HCT116 (cell line): ENCODE measurements at regions not wholly inside any gene's neighbourhood (a gene's known extent, or its start where the extent isn't known, plus 50 kb on each side); places are given as distances from the start of the nearest gene placed in this dataset.

Experiments
- ATAC-seq: fragments of 200-7000 bp; cut with Tn5 transposase; 2 replicates; pipeline ENCODE4 v1.9.1; 2020; ENCODE audit warnings: mild to moderate bottlenecking, moderate library complexity
- BruUV-seq: library from RNA; stranded (reverse); fragments of 400-500 nt; replicated peaks from 2 replicates; lab custom pipeline; 2021; lab: Mats Ljungman, UMichigan
- CTCF ChIA-PET: fragments of 300-600 bp; sonication (Branson Sonifier 250); formaldehyde crosslinking; loops from one replicate; lab custom pipeline; 2021; ENCODE audit warnings: antibody characterized with exemption; lab: Charles Lee
- POLR2A ChIA-PET: fragments of 300-600, 350-600 bp; sonication (Branson Sonifier 250); formaldehyde crosslinking; loops from one replicate; lab custom pipeline; 2021; ENCODE audit warnings: antibody characterized with exemption; lab: Charles Lee
- RAD21 ChIA-PET, 2 experiments: fragments of 300-600 bp; sonication (Branson Sonifier 250); formaldehyde crosslinking; loops; one replicate each; lab custom pipeline; 2023; ENCODE audit warnings: low total read pairs in 2 of 2; ENCODE audit not compliant: uncharacterized antibody in 2 of 2, unreplicated experiment in 2 of 2, low non-redundant PET in 1 of 2; lab: Charles Lee
- DNase-seq: peaks from one replicate; pipeline ENCODE4 v3.0.0-alpha.2; 2010; ENCODE audit warnings: low read depth, low spot score
- H2AFZ ChIP-seq: fragments of 200-600 bp; shearing (Covaris generic), sonication (generic); 2 replicates; pipeline ENCODE4 v1.6.1; 2017; ENCODE audit warnings: low read depth, mixed run types, mixed read lengths, antibody characterized with exemption, low read length; ENCODE audit not compliant: poor library complexity, severe bottlenecking
- H3K27ac ChIP-seq: 2 replicates; pipeline ENCODE4 v1.5.1; 2012; ENCODE audit warnings: low read depth, low read length
- H3K27me3 ChIP-seq: fragments of 200-600 bp; sonication (generic); 2 replicates; pipeline ENCODE4 v1.6.1; 2016; ENCODE audit warnings: mixed run types, low read length, mixed read lengths; ENCODE audit not compliant: insufficient read depth
- H3K36me3 ChIP-seq, 2 experiments: fragments of 200-500 bp in 1 of 2; fragments of 200-600 bp in 1 of 2; sonication (Bioruptor generic) in 1 of 2; sonication (generic) in 1 of 2; 2 replicates each; pipeline versions ENCODE4 v1.5.1 to v1.6.1; 2014 to 2016; ENCODE audit warnings: low read length in 2 of 2, inconsistent platforms in 1 of 2, mixed read lengths in 1 of 2, mixed run types in 1 of 2; ENCODE audit not compliant: insufficient read depth in 2 of 2, control insufficient read depth in 1 of 2
- H3K4me1 ChIP-seq, 2 experiments: fragments of 200-600 bp in 1 of 2; sonication (generic) in 1 of 2; 2 replicates each; pipeline versions ENCODE4 v1.5.1 to v1.6.1; 2012 to 2017; ENCODE audit warnings: low read length in 2 of 2, inconsistent platforms in 1 of 2, mild to moderate bottlenecking in 1 of 2, mixed read lengths in 1 of 2, mixed run types in 1 of 2, moderate library complexity in 1 of 2; ENCODE audit not compliant: insufficient read depth in 2 of 2, control insufficient read depth in 1 of 2
- H3K4me2 ChIP-seq: fragments of 200-600 bp; sonication (generic); 2 replicates; pipeline ENCODE4 v1.6.1; 2017; ENCODE audit warnings: mixed run types, low read length, mixed read lengths
- H3K4me3 ChIP-seq, 2 experiments: fragments of 200-600 bp in 1 of 2; sonication (generic) in 1 of 2; replicated peaks in 1 of 2; 2 replicates each; pipeline ENCODE4 v1.5.1; 2011 to 2016; ENCODE audit warnings: low read length in 2 of 2, control low read depth in 1 of 2, low read depth in 1 of 2, mild to moderate bottlenecking in 1 of 2, mixed read lengths in 1 of 2, mixed run types in 1 of 2
- H3K79me2 ChIP-seq: fragments of 200-600 bp; sonication (generic); 2 replicates; pipeline ENCODE4 v1.6.1; 2017; ENCODE audit warnings: mild to moderate bottlenecking, mixed run types, low read length, moderate library complexity, mixed read lengths; ENCODE audit not compliant: insufficient read depth
- H3K9ac ChIP-seq: fragments of 200-600 bp; sonication (generic); 2 replicates; pipeline ENCODE4 v1.6.1; 2016; ENCODE audit warnings: low read length, mixed read lengths
- H3K9me2 ChIP-seq: fragments of 200-600 bp; sonication (generic), shearing (Covaris generic); 2 replicates; pipeline ENCODE4 v1.6.1; 2017; ENCODE audit warnings: mixed run types, mild to moderate bottlenecking, moderate library complexity; ENCODE audit not compliant: insufficient read depth
- H3K9me3 ChIP-seq, 2 experiments: fragments of 200-500 bp in 1 of 2; fragments of 200-600 bp in 1 of 2; sonication (Bioruptor generic) in 1 of 2; sonication (generic) in 1 of 2; 2 replicates each; pipeline ENCODE4 v1.6.1; 2014 to 2017; ENCODE audit warnings: low read length in 2 of 2, mixed read lengths in 2 of 2, inconsistent platforms in 1 of 2, low read depth in 1 of 2, mild to moderate bottlenecking in 1 of 2, mixed run types in 1 of 2, moderate library complexity in 1 of 2; ENCODE audit not compliant: control insufficient read depth in 1 of 2, insufficient read depth in 1 of 2
- H4K20me1 ChIP-seq: fragments of 200-600 bp; sonication (generic), shearing (Covaris generic); 2 replicates; pipeline ENCODE4 v1.6.1; 2017; ENCODE audit warnings: mixed run types, mild to moderate bottlenecking, moderate library complexity; ENCODE audit not compliant: insufficient read depth
- ATF3 ChIP-seq: IDR thresholded peaks from 2 replicates; pipeline ENCODE4 v1.6.1; 2012
- CBX3 ChIP-seq: IDR thresholded peaks from 2 replicates; pipeline ENCODE4 v1.6.1; 2012; ENCODE audit warnings: low read depth
- CEBPB ChIP-seq: IDR thresholded peaks from 2 replicates; pipeline ENCODE4 v1.6.1; 2012; ENCODE audit warnings: low read depth
- CTCF ChIP-seq, 3 experiments: fragments of 200-600 bp in 1 of 3; sonication (generic) in 1 of 3; IDR thresholded peaks in 2 of 3; conservative IDR thresholded peaks in 1 of 3; 2 replicates each; pipeline ENCODE4 v1.5.1; 2012 to 2017; ENCODE audit warnings: low read depth in 2 of 3, low read length in 2 of 3, antibody characterized with exemption in 1 of 3, borderline replicate concordance in 1 of 3, control low read depth in 1 of 3, mild to moderate bottlenecking in 1 of 3, mixed read lengths in 1 of 3, mixed run types in 1 of 3, moderate library complexity in 1 of 3; ENCODE audit not compliant: insufficient read depth in 1 of 3
- EGR1 ChIP-seq: IDR thresholded peaks from 2 replicates; pipeline ENCODE4 v1.6.1; 2012; ENCODE audit warnings: low read depth
- ELF1 ChIP-seq: IDR thresholded peaks from 2 replicates; pipeline ENCODE4 v1.6.1; 2012; ENCODE audit warnings: low read depth, borderline replicate concordance
- EZH2 ChIP-seq: fragments of 200-600 bp; sonication (generic); IDR thresholded peaks from 2 replicates; pipeline ENCODE4 v1.6.1; 2017; ENCODE audit warnings: antibody characterized with exemption, mixed run types
- EZH2phosphoT487 ChIP-seq: fragments of 200-600 bp; IDR thresholded peaks from 2 replicates; pipeline ENCODE4 v1.6.1; 2018; ENCODE audit warnings: antibody characterized with exemption, borderline replicate concordance
- FOSL1 ChIP-seq: IDR thresholded peaks from 2 replicates; pipeline ENCODE4 v1.6.1; 2012; ENCODE audit warnings: low read depth
- JUND ChIP-seq: IDR thresholded peaks from 2 replicates; pipeline ENCODE4 v1.6.1; 2012
- POLR2A ChIP-seq: IDR thresholded peaks from 2 replicates; pipeline ENCODE4 v1.7.0; 2011; ENCODE audit warnings: borderline replicate concordance; ENCODE audit not compliant: insufficient read depth, insufficient read length; ENCODE audit errors: extremely low read depth
- POLR2AphosphoS5 ChIP-seq: IDR thresholded peaks from 2 replicates; pipeline ENCODE4 v1.6.1; 2011; ENCODE audit warnings: mild to moderate bottlenecking, low read depth, low read length, moderate library complexity
- SIN3A ChIP-seq: IDR thresholded peaks from 2 replicates; pipeline ENCODE4 v1.6.1; 2012; ENCODE audit warnings: low read depth
- SP1 ChIP-seq: IDR thresholded peaks from 2 replicates; pipeline ENCODE4 v1.6.1; 2012; ENCODE audit warnings: low read depth
- SRF ChIP-seq: IDR thresholded peaks from 2 replicates; pipeline ENCODE4 v1.6.1; 2012; ENCODE audit warnings: low read depth
- YY1 ChIP-seq: IDR thresholded peaks from 2 replicates; pipeline ENCODE4 v1.6.1; 2011; ENCODE audit warnings: low read length, low read depth, moderate library complexity, mild to moderate bottlenecking; ENCODE audit not compliant: insufficient replicate concordance; ENCODE audit errors: extremely low read depth
- ZFX ChIP-seq: fragments of 450-650 bp; IDR thresholded peaks from 2 replicates; pipeline ENCODE4 v1.6.1; 2017
- ZNF274 ChIP-seq: fragments of 200-500 bp; sonication (Bioruptor generic); IDR thresholded peaks from 2 replicates; pipeline ENCODE4 v1.6.1; 2014; ENCODE audit warnings: mild to moderate bottlenecking, low read depth, low read length, inconsistent platforms
- intact Hi-C: fragments of 100-400 bp; cut with micrococcal nuclease; formaldehyde crosslinking; loops from 2 replicates; pipeline ENCODE4 v1.10.0; 2022

- TF ChIP-seq CBX3, result peak; percentile 36; the same call in 1 of the 2 replicates
- no peak for TF ChIP-seq SIN3A
- TF ChIP-seq EGR1, result peak; percentile 89
- TF ChIP-seq ATF3, result no peak
- TF ChIP-seq SRF, result no peak
- no peak for TF ChIP-seq YY1
- TF ChIP-seq JUND, result peak; percentile 65
- TF ChIP-seq CTCF (IDR thresholded peaks at IDR 0.05 in 2 of 3, conservative IDR thresholded peaks at IDR 0.05 in 1 of 3; ENCODE audit: borderline replicate concordance in 1 of 3, insufficient read depth in 1 of 3, low read depth in 2 of 3, low read length in 2 of 3), result no peak
- no peak for TF ChIP-seq ZNF274
- TF ChIP-seq EZH2phosphoT487, result no peak
- peak; percentile 55; the same call in 1 of the 2 replicates for TF ChIP-seq FOSL1
- peak; percentile 46; the same call in 1 of the 2 replicates for TF ChIP-seq SP1
- no peak for TF ChIP-seq CEBPB
- TF ChIP-seq ELF1, result no peak
- no peak for TF ChIP-seq POLR2A
- TF ChIP-seq POLR2AphosphoS5, result no peak
These were observed 103.0 kb upstream of the LSM8 start (continued) for GRCh38 chr7:118080947-118081346.

GRCh38 chr7:118082506-118082905 is 101.5 kb upstream of the LSM8 start:
- H3K9me2 ChIP-seq, result no peaks in the 10 kb centered on the region
- intact Hi-C loops, result no loop called here
- no peaks in the 10 kb centered on the region for H3K36me3 ChIP-seq
- ChIA-PET POLR2A (no interaction called here), RAD21 (no interaction called here), CTCF (no interaction called here)
- H3K9ac ChIP-seq, result no peak overlapping the region
- no peaks in the 10 kb centered on the region for H3K27me3 ChIP-seq
- no peak overlapping the region for H2AFZ ChIP-seq
- peaks cover 4 to 10% of the 10 kb centered on the region in 2 experiments; a peak in 3 of 4 replicates for H3K4me1 ChIP-seq
- no peak overlapping the region for H3K27ac ChIP-seq
- DNase-seq (no peak), ATAC-seq (no peak)
- no peak for TF ChIP-seq ZFX
- no peak for TF ChIP-seq EZH2
- TF ChIP-seq FOSL1, result no peak
- TF ChIP-seq ELF1, result no peak
- TF ChIP-seq SRF, result no peak
- TF ChIP-seq EGR1, result no peak
- TF ChIP-seq ATF3, result no peak
- H3K4me3 ChIP-seq, result no peak overlapping the region
- no TSS peak for BruUV-seq
- H4K20me1 ChIP-seq, result no peaks in the 10 kb centered on the region
- no peaks in the 10 kb centered on the region for H3K79me2 ChIP-seq
- no peaks in the 10 kb centered on the region for H3K9me3 ChIP-seq
- H3K4me2 ChIP-seq, result no peak overlapping the region
